ENCODE measurements at regions not wholly inside any gene's neighbourhood (a gene's known extent, or its start where the extent isn't known, plus 50 kb on each side); places are given as distances from the start of the nearest gene placed in this dataset.

GRCh38 chr18:10009321-10010144, 95.7 kb downstream of the VAPA start:
- H3K27me3 Mint-ChIP-seq: no peaks in the 10 kb centered on the region
- no peaks in the 10 kb centered on the region for H3K4me1 Mint-ChIP-seq (ENCODE audit: low read depth)
- peaks cover 0 to 6% of the 10 kb centered on the region in 2 experiments for H3K9me3 ChIP-seq (ENCODE audit: control insufficient read depth in 1 of 2, insufficient read depth in 1 of 2, low read length in 2 of 2)
- no peak overlapping the region for H3K4me3 Mint-ChIP-seq
- ChIA-PET CTCF (no interaction called here), POLR2A (no interaction called here)
- H3K4me3 ChIP-seq (ENCODE audit: low read length): no peak overlapping the region
- no peaks in the 10 kb centered on the region for H3K9me3 Mint-ChIP-seq
- ATAC-seq (ENCODE audit: poor library complexity): no peak
- H3K27me3 ChIP-seq (ENCODE audit: control insufficient read depth in 1 of 2, insufficient read depth in 2 of 2, low read length in 2 of 2): no peaks in the 10 kb centered on the region
- H3K27ac Mint-ChIP-seq: no peak overlapping the region
- no peak overlapping the region for H3K27ac ChIP-seq (ENCODE audit: low read depth in 1 of 2, low read length in 2 of 2)
- H3K4me1 ChIP-seq (ENCODE audit: insufficient read depth, low read length): no peaks in the 10 kb centered on the region
- no peaks in the 10 kb centered on the region for H3K36me3 Mint-ChIP-seq (ENCODE audit: low read depth)
- intact Hi-C loops (cut with DNase I, micrococcal nuclease): no loop called here
- TF ChIP-seq CTCF (IDR thresholded peaks at IDR 0.05): no peak
- H3K36me3 ChIP-seq (ENCODE audit: insufficient read depth, low read length): no peaks in the 10 kb centered on the region
- no peak for DNase-seq

- Mint-ChIP-seq H3K27me3 (no peaks in the 10 kb centered on the region), H3K9me3 (no peaks in the 10 kb centered on the region), H3K4me3 (no peak overlapping the region), H3K4me1 (ENCODE audit: low read depth) (no peaks in the 10 kb centered on the region), H3K36me3 (ENCODE audit: low read depth) (no peaks in the 10 kb centered on the region), H3K27ac (no peak overlapping the region)
- Histone ChIP-seq H3K36me3 (ENCODE audit: insufficient read depth, low read length) (no peaks in the 10 kb centered on the region), H3K4me3 (ENCODE audit: low read length) (no peak overlapping the region), H3K27ac (ENCODE audit: low read depth in 1 of 2, low read length in 2 of 2) (no peak overlapping the region), H3K27me3 (ENCODE audit: control insufficient read depth in 1 of 2, insufficient read depth in 2 of 2, low read length in 2 of 2) (no peaks in the 10 kb centered on the region), H3K4me1 (ENCODE audit: insufficient read depth, low read length) (no peaks in the 10 kb centered on the region), H3K9me3 (ENCODE audit: control insufficient read depth in 1 of 2, insufficient read depth in 1 of 2, low read length in 2 of 2) (peaks cover 0 to 6% of the 10 kb centered on the region in 2 experiments)
- DNase-seq (no peak), ATAC-seq (ENCODE audit: poor library complexity) (no peak)
- no peak for TF ChIP-seq CTCF (IDR thresholded peaks at IDR 0.05)
- ChIA-PET CTCF (no interaction called here), POLR2A (no interaction called here)
- intact Hi-C loops (cut with DNase I, micrococcal nuclease): no loop called here
These were observed 96.8 kb downstream of the VAPA start for GRCh38 chr18:10010611-10011015.

- Histone ChIP-seq H3K9me3 (ENCODE audit: control insufficient read depth in 1 of 2, insufficient read depth in 1 of 2, low read length in 2 of 2) (peaks cover 0 to 6% of the 10 kb centered on the region in 2 experiments), H3K27me3 (ENCODE audit: control insufficient read depth in 1 of 2, insufficient read depth in 2 of 2, low read length in 2 of 2) (no peaks in the 10 kb centered on the region), H3K4me1 (ENCODE audit: insufficient read depth, low read length) (no peaks in the 10 kb centered on the region), H3K36me3 (ENCODE audit: insufficient read depth, low read length) (no peaks in the 10 kb centered on the region), H3K4me3 (ENCODE audit: low read length) (no peak overlapping the region), H3K27ac (ENCODE audit: low read depth in 1 of 2, low read length in 2 of 2) (no peak overlapping the region)
- Mint-ChIP-seq H3K9me3 (no peaks in the 10 kb centered on the region), H3K4me3 (no peak overlapping the region), H3K4me1 (ENCODE audit: low read depth) (no peaks in the 10 kb centered on the region), H3K36me3 (ENCODE audit: low read depth) (no peaks in the 10 kb centered on the region), H3K27ac (no peak overlapping the region), H3K27me3 (no peaks in the 10 kb centered on the region)
- ChIA-PET POLR2A (no interaction called here), CTCF (no interaction called here)
- DNase-seq (no peak), ATAC-seq (ENCODE audit: poor library complexity) (no peak)
- no peak for TF ChIP-seq CTCF (IDR thresholded peaks at IDR 0.05)
- intact Hi-C loops (cut with DNase I, micrococcal nuclease): no loop called here
These were observed 97.2 kb downstream of the VAPA start for GRCh38 chr18:10011061-10011460.
